HepG2 (cell line): ENCODE measurements at regions not wholly inside any gene's neighbourhood (a gene's known extent, or its start where the extent isn't known, plus 50 kb on each side); places are given as distances from the start of the nearest gene placed in this dataset.

Source experiments
- BRCA1 ChIP-seq: sonication (generic); formaldehyde crosslinking; IDR thresholded peaks from 2 replicates; pipeline ENCODE4 v1.4.0; 2020; ENCODE audit warnings: missing genetic modification reagents
- CEBPG ChIP-seq: IDR thresholded peaks from 2 replicates; pipeline ENCODE4 v1.6.1; 2016
- HMG20A ChIP-seq: IDR thresholded peaks from 2 replicates; pipeline ENCODE4 v1.6.1; 2016; ENCODE audit warnings: borderline replicate concordance
- NR1H2 ChIP-seq: sonication (generic); formaldehyde crosslinking; IDR thresholded peaks from 2 replicates; pipeline ENCODE4 v1.8.1; 2022; ENCODE audit warnings: low read depth, missing genetic modification reagents, borderline replicate concordance
- PLRG1 ChIP-seq: fragments of 450-650 bp; conservative IDR thresholded peaks from 2 replicates; pipeline ENCODE4 v1.6.1; 2016
- SNAI1 ChIP-seq: sonication (generic); formaldehyde crosslinking; IDR thresholded peaks from 2 replicates; pipeline ENCODE4 v1.5.0; 2020; ENCODE audit warnings: mild to moderate bottlenecking, missing genetic modification reagents, borderline replicate concordance
- ZFY ChIP-seq: sonication (generic); formaldehyde crosslinking; IDR thresholded peaks from 2 replicates; pipeline ENCODE4 v1.4.0; 2020; ENCODE audit warnings: missing genetic modification reagents
- ZFYVE20 ChIP-seq: sonication (generic); formaldehyde crosslinking; IDR thresholded peaks from 2 replicates; pipeline ENCODE4 v1.8.0; 2023; ENCODE audit warnings: low read depth, mild to moderate bottlenecking, moderate library complexity, missing genetic modification reagents, borderline replicate concordance
- ZNF292 ChIP-seq: sonication (generic); formaldehyde crosslinking; IDR thresholded peaks from 2 replicates; pipeline ENCODE4 v1.8.1; 2022; ENCODE audit warnings: mild to moderate bottlenecking, low read depth, missing genetic modification reagents, borderline replicate concordance
- ZNF7 ChIP-seq: IDR thresholded peaks from 2 replicates; pipeline ENCODE4 v1.6.1; 2016; ENCODE audit warnings: missing biosample characterization, missing genetic modification reagents
- ZSCAN9 ChIP-seq: IDR thresholded peaks from 2 replicates; pipeline ENCODE4 v1.6.1; 2016; ENCODE audit warnings: borderline replicate concordance
- TF ChIP-seq, protein P1 (sequence below): sonication (generic); formaldehyde crosslinking; IDR thresholded peaks from 2 replicates; pipeline ENCODE4 v1.4.0; 2020; ENCODE audit warnings: missing genetic modification reagents, borderline replicate concordance

DNA sequence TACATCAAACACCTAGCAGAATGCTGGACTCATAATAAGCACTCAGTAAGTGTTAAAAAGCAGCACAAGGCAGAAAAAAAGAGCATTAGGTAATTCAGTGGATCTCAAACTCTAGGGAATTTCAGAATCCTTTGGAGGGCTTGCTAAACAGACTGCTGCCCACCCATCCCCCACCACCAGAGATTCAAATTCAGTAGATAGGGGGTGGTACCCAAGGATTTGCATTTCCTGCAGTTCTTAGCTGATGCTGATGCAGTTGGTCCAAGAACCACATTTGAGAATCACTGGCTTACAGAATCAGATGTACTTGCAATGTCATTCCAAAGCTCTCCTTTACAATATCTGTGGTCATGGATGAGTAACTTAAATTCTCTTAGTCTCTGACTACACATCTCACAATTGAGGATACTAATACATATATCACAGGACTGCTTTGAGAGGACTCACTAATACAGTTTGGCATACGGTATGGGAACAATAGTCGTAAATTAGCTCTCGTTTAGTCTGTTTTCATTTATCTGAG, 664.5 kb downstream of the KCNA4 start (continued):
- TF ChIP-seq, protein P1, sequence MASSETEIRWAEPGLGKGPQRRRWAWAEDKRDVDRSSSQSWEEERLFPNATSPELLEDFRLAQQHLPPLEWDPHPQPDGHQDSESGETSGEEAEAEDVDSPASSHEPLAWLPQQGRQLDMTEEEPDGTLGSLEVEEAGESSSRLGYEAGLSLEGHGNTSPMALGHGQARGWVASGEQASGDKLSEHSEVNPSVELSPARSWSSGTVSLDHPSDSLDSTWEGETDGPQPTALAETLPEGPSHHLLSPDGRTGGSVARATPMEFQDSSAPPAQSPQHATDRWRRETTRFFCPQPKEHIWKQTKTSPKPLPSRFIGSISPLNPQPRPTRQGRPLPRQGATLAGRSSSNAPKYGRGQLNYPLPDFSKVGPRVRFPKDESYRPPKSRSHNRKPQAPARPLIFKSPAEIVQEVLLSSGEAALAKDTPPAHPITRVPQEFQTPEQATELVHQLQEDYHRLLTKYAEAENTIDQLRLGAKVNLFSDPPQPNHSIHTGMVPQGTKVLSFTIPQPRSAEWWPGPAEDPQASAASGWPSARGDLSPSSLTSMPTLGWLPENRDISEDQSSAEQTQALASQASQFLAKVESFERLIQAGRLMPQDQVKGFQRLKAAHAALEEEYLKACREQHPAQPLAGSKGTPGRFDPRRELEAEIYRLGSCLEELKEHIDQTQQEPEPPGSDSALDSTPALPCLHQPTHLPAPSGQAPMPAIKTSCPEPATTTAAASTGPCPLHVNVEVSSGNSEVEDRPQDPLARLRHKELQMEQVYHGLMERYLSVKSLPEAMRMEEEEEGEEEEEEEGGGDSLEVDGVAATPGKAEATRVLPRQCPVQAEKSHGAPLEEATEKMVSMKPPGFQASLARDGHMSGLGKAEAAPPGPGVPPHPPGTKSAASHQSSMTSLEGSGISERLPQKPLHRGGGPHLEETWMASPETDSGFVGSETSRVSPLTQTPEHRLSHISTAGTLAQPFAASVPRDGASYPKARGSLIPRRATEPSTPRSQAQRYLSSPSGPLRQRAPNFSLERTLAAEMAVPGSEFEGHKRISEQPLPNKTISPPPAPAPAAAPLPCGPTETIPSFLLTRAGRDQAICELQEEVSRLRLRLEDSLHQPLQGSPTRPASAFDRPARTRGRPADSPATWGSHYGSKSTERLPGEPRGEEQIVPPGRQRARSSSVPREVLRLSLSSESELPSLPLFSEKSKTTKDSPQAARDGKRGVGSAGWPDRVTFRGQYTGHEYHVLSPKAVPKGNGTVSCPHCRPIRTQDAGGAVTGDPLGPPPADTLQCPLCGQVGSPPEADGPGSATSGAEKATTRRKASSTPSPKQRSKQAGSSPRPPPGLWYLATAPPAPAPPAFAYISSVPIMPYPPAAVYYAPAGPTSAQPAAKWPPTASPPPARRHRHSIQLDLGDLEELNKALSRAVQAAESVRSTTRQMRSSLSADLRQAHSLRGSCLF (CRISPR knock-in tag), result no peak
- TF ChIP-seq PLRG1 (no peak), NR1H2 (CRISPR knock-in tag) (no peak), HMG20A (CRISPR knock-in tag) (no peak), ZSCAN9 (CRISPR knock-in tag) (no peak), BRCA1 (no peak), ZNF292 (CRISPR knock-in tag) (no peak), CEBPG (CRISPR knock-in tag) (no peak), ZFY (CRISPR knock-in tag) (no peak), ZNF7 (no peak), SNAI1 (CRISPR knock-in tag) (no peak), ZFYVE20 (CRISPR knock-in tag) (no peak)
